Colonic mucosa (tissue), 4 donors: ENCODE measurements at regions not wholly inside any gene's neighbourhood (a gene's known extent, or its start where the extent isn't known, plus 50 kb on each side); places are given as distances from the start of the nearest gene placed in this dataset.

Experiments
- DNase-seq: peaks from one replicate; pipeline ENCODE4 v3.0.0-alpha.2; 2020
- H3K27ac ChIP-seq: fragments of 200-600 bp; one replicate; pipeline ENCODE4 v1.8.0; 2021
- H3K27me3 ChIP-seq: fragments of 200-600 bp; one replicate; pipeline ENCODE4 v1.8.0; 2021
- H3K36me3 ChIP-seq: fragments of 200-600 bp; one replicate; pipeline ENCODE4 v1.8.0; 2021
- H3K4me1 ChIP-seq: fragments of 200-600 bp; one replicate; pipeline ENCODE4 v1.8.0; 2021; ENCODE audit warnings: mild to moderate bottlenecking
- H3K4me3 ChIP-seq: fragments of 200-600 bp; one replicate; pipeline ENCODE4 v1.8.0; 2021
- H3K9ac ChIP-seq, 2 donors: one replicate each; pipeline ENCODE4 v1.7.0; 2013; ENCODE audit warnings: control low read depth in 2 of 2, low read depth in 2 of 2, low read length in 2 of 2
- H3K9me3 ChIP-seq: fragments of 200-600 bp; one replicate; pipeline ENCODE4 v1.8.0; 2021
- intact Hi-C: fragments of 100-400 bp; cut with DNase I; formaldehyde crosslinking; loops from one replicate; pipeline ENCODE4 v1.14.1; 2022
- TF ChIP-seq, protein P1 (sequence below): fragments of 200-600 bp; IDR thresholded peaks from one replicate; pipeline ENCODE4 v1.8.0; 2022; ENCODE audit warnings: antibody characterized with exemption, mild to moderate bottlenecking
- donor health status: healthy.
- donor health status: DM: no; HTN: no; CAD: no.
- donor health status: DM: no; HTN: no; CAD: no.

DNA sequence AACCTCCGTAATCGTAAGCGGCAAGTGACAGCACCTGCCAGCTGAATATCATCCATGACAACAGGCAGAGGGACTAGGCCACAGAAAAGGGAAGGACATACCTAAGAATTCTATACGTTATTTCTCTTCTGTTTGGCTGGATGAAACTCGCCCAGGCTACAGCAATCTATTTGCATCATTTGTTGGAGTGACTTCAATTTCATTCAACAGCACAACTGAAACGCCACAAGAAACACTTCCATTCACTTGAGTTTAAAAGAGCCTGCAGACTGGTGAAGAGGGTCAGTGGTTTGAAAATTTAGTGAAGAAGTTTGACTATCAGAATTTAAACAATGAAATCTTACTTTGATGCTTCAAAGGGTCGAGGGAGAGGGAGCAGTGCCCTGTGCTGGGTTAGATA is 378.7 kb downstream of the LMO4 start:
- DNase-seq: no peak
- H3K9me3 ChIP-seq: no peaks in the 10 kb centered on the region
- H3K4me3 ChIP-seq: no peak overlapping the region
- H3K27ac ChIP-seq: no peak overlapping the region
- no peaks in the 10 kb centered on the region for H3K4me1 ChIP-seq
- intact Hi-C loops: no loop called here
- H3K9ac ChIP-seq: no peak overlapping the region
- no peaks in the 10 kb centered on the region for H3K27me3 ChIP-seq
- H3K36me3 ChIP-seq: no peaks in the 10 kb centered on the region
- TF ChIP-seq, protein P1, sequence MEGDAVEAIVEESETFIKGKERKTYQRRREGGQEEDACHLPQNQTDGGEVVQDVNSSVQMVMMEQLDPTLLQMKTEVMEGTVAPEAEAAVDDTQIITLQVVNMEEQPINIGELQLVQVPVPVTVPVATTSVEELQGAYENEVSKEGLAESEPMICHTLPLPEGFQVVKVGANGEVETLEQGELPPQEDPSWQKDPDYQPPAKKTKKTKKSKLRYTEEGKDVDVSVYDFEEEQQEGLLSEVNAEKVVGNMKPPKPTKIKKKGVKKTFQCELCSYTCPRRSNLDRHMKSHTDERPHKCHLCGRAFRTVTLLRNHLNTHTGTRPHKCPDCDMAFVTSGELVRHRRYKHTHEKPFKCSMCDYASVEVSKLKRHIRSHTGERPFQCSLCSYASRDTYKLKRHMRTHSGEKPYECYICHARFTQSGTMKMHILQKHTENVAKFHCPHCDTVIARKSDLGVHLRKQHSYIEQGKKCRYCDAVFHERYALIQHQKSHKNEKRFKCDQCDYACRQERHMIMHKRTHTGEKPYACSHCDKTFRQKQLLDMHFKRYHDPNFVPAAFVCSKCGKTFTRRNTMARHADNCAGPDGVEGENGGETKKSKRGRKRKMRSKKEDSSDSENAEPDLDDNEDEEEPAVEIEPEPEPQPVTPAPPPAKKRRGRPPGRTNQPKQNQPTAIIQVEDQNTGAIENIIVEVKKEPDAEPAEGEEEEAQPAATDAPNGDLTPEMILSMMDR: no peak

- Histone ChIP-seq H3K27ac (no peak overlapping the region), H3K4me3 (no peak overlapping the region), H3K9me3 (no peaks in the 10 kb centered on the region), H3K4me1 (no peaks in the 10 kb centered on the region), H3K27me3 (no peaks in the 10 kb centered on the region), H3K36me3 (no peaks in the 10 kb centered on the region), H3K9ac (no peak overlapping the region)
- DNase-seq: no peak
- TF ChIP-seq, protein P1: no peak
- intact Hi-C loops: no loop called here
These were observed 383.8 kb downstream of the LMO4 start for GRCh38 chr1:87712261-87713010.

DNA sequence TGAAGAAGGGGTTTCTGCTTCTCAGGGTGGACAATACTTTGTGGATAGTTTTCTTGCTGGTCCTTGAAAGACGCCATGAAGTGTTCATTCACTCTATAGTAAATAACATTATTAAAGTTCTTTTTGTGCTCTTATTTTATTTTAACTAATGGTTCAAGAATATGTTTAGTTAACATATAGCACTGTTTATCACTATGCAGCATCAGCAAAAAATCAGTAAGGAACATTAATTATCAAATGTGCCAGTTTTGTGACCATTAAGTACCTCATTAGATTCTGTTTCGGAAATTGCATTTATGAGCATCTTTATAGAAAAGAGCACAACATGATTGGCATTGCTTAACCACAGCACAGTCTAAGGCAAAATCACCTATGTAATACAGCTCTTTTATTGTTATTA is 385.6 kb downstream of the LMO4 start:
- no peak for DNase-seq
- no peaks in the 10 kb centered on the region for H3K36me3 ChIP-seq
- H3K9ac ChIP-seq: no peak overlapping the region
- H3K27ac ChIP-seq: no peak overlapping the region
- TF ChIP-seq, protein P1: no peak
- intact Hi-C loops: no loop called here
- H3K4me1 ChIP-seq: peaks cover 4% of the 10 kb centered on the region
- no peak overlapping the region for H3K4me3 ChIP-seq
- no peaks in the 10 kb centered on the region for H3K9me3 ChIP-seq
- H3K27me3 ChIP-seq: no peaks in the 10 kb centered on the region

DNA sequence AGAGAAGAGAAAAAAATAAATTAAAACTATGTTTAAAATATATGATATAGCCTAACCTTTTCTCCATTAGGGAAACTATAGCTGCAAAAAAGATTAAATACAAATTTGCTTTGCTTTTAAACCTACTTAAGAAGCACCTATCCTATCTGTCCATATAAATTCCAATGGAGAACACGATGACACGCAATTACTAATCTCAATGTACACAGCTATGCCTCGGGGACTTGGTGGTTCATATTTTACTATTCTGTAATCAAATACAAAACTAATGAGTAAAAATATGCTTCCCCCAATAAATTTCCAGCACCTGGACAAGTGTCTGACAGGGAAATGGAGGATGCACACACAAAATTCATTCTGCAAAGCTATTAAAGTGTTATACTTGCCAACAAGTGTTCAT is 386.4 kb downstream of the LMO4 start:
- intact Hi-C loops: no loop called here

GRCh38 chr1:87715471-87715870 is 386.8 kb downstream of the LMO4 start:
- no peak overlapping the region for H3K9ac ChIP-seq
- no peaks in the 10 kb centered on the region for H3K36me3 ChIP-seq
- DNase-seq: no peak
- H3K4me3 ChIP-seq: no peak overlapping the region
- intact Hi-C loops: no loop called here
- H3K9me3 ChIP-seq: no peaks in the 10 kb centered on the region
- H3K27ac ChIP-seq: no peak overlapping the region
- TF ChIP-seq, protein P1: no peak
- peaks cover 4% of the 10 kb centered on the region for H3K4me1 ChIP-seq
- no peaks in the 10 kb centered on the region for H3K27me3 ChIP-seq

More for the DNA sequence above, 386.4 kb downstream of the LMO4 start:
- no peaks in the 10 kb centered on the region for H3K27me3 ChIP-seq
- no peak overlapping the region for H3K27ac ChIP-seq
- H3K36me3 ChIP-seq: no peaks in the 10 kb centered on the region
- H3K9me3 ChIP-seq: no peaks in the 10 kb centered on the region
- no peak overlapping the region for H3K4me3 ChIP-seq
- TF ChIP-seq, protein P1: no peak
- H3K9ac ChIP-seq: no peak overlapping the region
- H3K4me1 ChIP-seq: peaks cover 4% of the 10 kb centered on the region
- DNase-seq: no peak
